CD14-positive monocyte (primary cell): ENCODE measurements at regions not wholly inside any gene's neighbourhood (a gene's known extent, or its start where the extent isn't known, plus 50 kb on each side); places are given as distances from the start of the nearest gene placed in this dataset.

Source experiments
- DNase-seq, 3 donors: peaks; one replicate each; pipeline ENCODE4 v3.0.0-alpha.2; 2011 to 2022
- H2AFZ ChIP-seq: 2 replicates; pipeline ENCODE4 v1.6.0; 2012; ENCODE audit warnings: mild to moderate bottlenecking, low read depth, low read length, inconsistent platforms; ENCODE audit not compliant: insufficient read depth, poor library complexity, severe bottlenecking
- H3K27ac ChIP-seq, 2 donors: 1 replicate in 1 of 2; 2 replicates in 1 of 2; pipeline ENCODE4 v1.5.1; 2012 to 2013; ENCODE audit warnings: low read length in 2 of 2, control low read depth in 1 of 2, inconsistent platforms in 1 of 2, low read depth in 1 of 2, mild to moderate bottlenecking in 1 of 2
- H3K27me3 ChIP-seq, 2 donors: one replicate each; pipeline versions ENCODE4 v1.6.0 to v1.6.1; 2011 to 2013; ENCODE audit warnings: low read length in 2 of 2; ENCODE audit not compliant: control insufficient read depth in 2 of 2, insufficient read depth in 2 of 2
- H3K36me3 ChIP-seq, 2 donors: replicated peaks in 1 of 2; 1 replicate in 1 of 2; 2 replicates in 1 of 2; pipeline versions ENCODE4 v1.5.1 to v1.6.1; 2012 to 2013; ENCODE audit warnings: low read length in 2 of 2, control low read depth in 1 of 2, inconsistent platforms in 1 of 2, mild to moderate bottlenecking in 1 of 2; ENCODE audit not compliant: insufficient read depth in 2 of 2, control insufficient read depth in 1 of 2
- H3K4me1 ChIP-seq, 2 donors: 1 replicate in 1 of 2; 2 replicates in 1 of 2; pipeline versions ENCODE4 v1.5.1 to v1.6.1; 2012 to 2013; ENCODE audit warnings: low read length in 2 of 2, control low read depth in 1 of 2, inconsistent platforms in 1 of 2, mild to moderate bottlenecking in 1 of 2, moderate library complexity in 1 of 2; ENCODE audit not compliant: insufficient read depth in 2 of 2, control insufficient read depth in 1 of 2
- H3K4me2 ChIP-seq: replicated peaks from 2 replicates; pipeline ENCODE3; 2012; ENCODE audit warnings: low read length, moderate library complexity, mild to moderate bottlenecking; ENCODE audit not compliant: poor library complexity, severe bottlenecking; ENCODE audit errors: extremely low read depth
- H3K4me3 ChIP-seq, 3 experiments: fragments of 200-600 bp in 1 of 3; sonication (generic) in 1 of 3; replicated peaks in 1 of 3; 1 replicate in 2 of 3; 2 replicates in 1 of 3; pipeline ENCODE4 v1.5.1; 2011 to 2013; ENCODE audit warnings: low read length in 3 of 3, mild to moderate bottlenecking in 3 of 3, control low read depth in 2 of 3, low read depth in 2 of 3, inconsistent platforms in 1 of 3, moderate library complexity in 1 of 3
- H3K79me2 ChIP-seq: 2 replicates; pipeline ENCODE4 v1.6.0; 2012; ENCODE audit warnings: mild to moderate bottlenecking, control low read depth, inconsistent platforms, low read length, moderate library complexity; ENCODE audit not compliant: insufficient read depth
- H3K9ac ChIP-seq: 2 replicates; pipeline ENCODE4 v1.6.0; 2017; ENCODE audit warnings: low read length, mild to moderate bottlenecking; ENCODE audit not compliant: insufficient read depth, poor library complexity, severe bottlenecking
- H3K9me3 ChIP-seq, 2 donors: replicated peaks in 1 of 2; 1 replicate in 1 of 2; 2 replicates in 1 of 2; pipeline versions ENCODE4 v1.5.1 to v1.6.1; 2012 to 2013; ENCODE audit warnings: low read length in 2 of 2, control low read depth in 1 of 2; ENCODE audit not compliant: control insufficient read depth in 1 of 2, insufficient read depth in 1 of 2
- H4K20me1 ChIP-seq: 2 replicates; pipeline ENCODE4 v1.6.0; 2012; ENCODE audit warnings: mild to moderate bottlenecking, low read length, control low read depth, moderate library complexity; ENCODE audit not compliant: insufficient read depth
- H3K27ac Mint-ChIP-seq, 7 donors: one replicate each; pipeline ENCODE4 v1.8.0; 2020; ENCODE audit warnings: mild to moderate bottlenecking in 7 of 7, mixed read lengths in 7 of 7, moderate library complexity in 6 of 7, inconsistent platforms in 2 of 7
- H3K27me3 Mint-ChIP-seq, 3 donors: one replicate each; pipeline ENCODE4 v1.8.0; 2021 to 2022; ENCODE audit warnings: low read depth in 3 of 3, mild to moderate bottlenecking in 3 of 3, mixed read lengths in 3 of 3, moderate library complexity in 3 of 3, inconsistent platforms in 1 of 3
- H3K36me3 Mint-ChIP-seq, 2 donors: one replicate each; pipeline ENCODE4 v1.8.0; 2020; ENCODE audit warnings: mixed read lengths in 2 of 2, inconsistent platforms in 1 of 2, mild to moderate bottlenecking in 1 of 2
- H3K4me1 Mint-ChIP-seq: one replicate; pipeline ENCODE4 v1.8.0; 2020; ENCODE audit warnings: mild to moderate bottlenecking, mixed read lengths
- H3K4me3 Mint-ChIP-seq, 2 donors: one replicate each; pipeline ENCODE4 v1.8.0; 2020; ENCODE audit warnings: mild to moderate bottlenecking in 2 of 2, mixed read lengths in 2 of 2, moderate library complexity in 1 of 2
- H3K9me3 Mint-ChIP-seq, 7 donors: one replicate each; pipeline ENCODE4 v1.8.0; 2020 to 2022; ENCODE audit warnings: mixed read lengths in 7 of 7, mild to moderate bottlenecking in 6 of 7, moderate library complexity in 6 of 7, inconsistent platforms in 2 of 7
- CTCF ChIP-seq: fragments of 200-600 bp; IDR thresholded peaks from one replicate; pipeline ENCODE4 v1.8.0; 2022; ENCODE audit warnings: antibody characterized with exemption, mild to moderate bottlenecking
- WGBS: methylation state at CpG from one replicate; pipeline ENCODE4 v1.1.5; 2013; ENCODE audit warnings: missing lambda C conversion rate; ENCODE audit not compliant: insufficient coverage; 5-methylcytosine and 5-hydroxymethylcytosine counted together
- intact Hi-C, 2 donors: fragments of 100-400 bp; cut with micrococcal nuclease; formaldehyde crosslinking; loops; one replicate each; pipeline versions ENCODE4 v1.15.0 to v1.15.1; 2023

GRCh38 chr7:136272934-136273333, 295.8 kb upstream of the MTPN start:
- WGBS: 100% methylated on average over 1 of the region's 2 CpGs
- Histone ChIP-seq H3K4me1 (no peaks in the 10 kb centered on the region), H3K79me2 (no peaks in the 10 kb centered on the region), H3K4me3 (no peak overlapping the region), H3K36me3 (no peaks in the 10 kb centered on the region), H2AFZ (no peak overlapping the region), H3K9ac (no peak overlapping the region), H3K27ac (no peak overlapping the region), H3K4me2 (no peak overlapping the region), H3K9me3 (no peaks in the 10 kb centered on the region), H4K20me1 (no peaks in the 10 kb centered on the region), H3K27me3 (no peaks in the 10 kb centered on the region)
- TF ChIP-seq CTCF: no peak
- Mint-ChIP-seq H3K9me3 (peaks cover 0 to 9% (median 3%) of the 10 kb centered on the region in 7 donors), H3K27ac (no peak overlapping the region), H3K4me3 (no peak overlapping the region), H3K36me3 (no peaks in the 10 kb centered on the region), H3K4me1 (no peaks in the 10 kb centered on the region), H3K27me3 (no peaks in the 10 kb centered on the region)
- no peak for DNase-seq
- intact Hi-C loops: no loop called here

GRCh38 chr7:136267822-136268221, 290.7 kb upstream of the MTPN start:
- no peaks in the 10 kb centered on the region for H3K4me1 ChIP-seq
- H3K4me3 Mint-ChIP-seq: no peak overlapping the region
- TF ChIP-seq CTCF: no peak
- H2AFZ ChIP-seq: no peak overlapping the region
- H3K4me1 Mint-ChIP-seq: no peaks in the 10 kb centered on the region
- H3K27ac Mint-ChIP-seq: no peak overlapping the region
- H4K20me1 ChIP-seq: no peaks in the 10 kb centered on the region
- H3K27me3 ChIP-seq: no peaks in the 10 kb centered on the region
- peaks cover 5 to 23% (median 17%) of the 10 kb centered on the region in 7 donors for H3K9me3 Mint-ChIP-seq
- no peaks in the 10 kb centered on the region for H3K79me2 ChIP-seq
- H3K9me3 ChIP-seq: peaks cover 19 to 28% of the 10 kb centered on the region in 2 donors
- H3K9ac ChIP-seq: no peak overlapping the region
- WGBS: no CpG with 5 or more reads among the region's 2 CpGs
- no peak overlapping the region for H3K4me3 ChIP-seq
- H3K27me3 Mint-ChIP-seq: no peaks in the 10 kb centered on the region
- H3K27ac ChIP-seq: no peak overlapping the region
- H3K36me3 Mint-ChIP-seq: no peaks in the 10 kb centered on the region
- H3K4me2 ChIP-seq: no peak overlapping the region
- intact Hi-C loops: no loop called here
- DNase-seq: no peak
- no peaks in the 10 kb centered on the region for H3K36me3 ChIP-seq
